ENCODE measurements at regions not wholly inside any gene's neighbourhood (a gene's known extent, or its start where the extent isn't known, plus 50 kb on each side); places are given as distances from the start of the nearest gene placed in this dataset.

DNA sequence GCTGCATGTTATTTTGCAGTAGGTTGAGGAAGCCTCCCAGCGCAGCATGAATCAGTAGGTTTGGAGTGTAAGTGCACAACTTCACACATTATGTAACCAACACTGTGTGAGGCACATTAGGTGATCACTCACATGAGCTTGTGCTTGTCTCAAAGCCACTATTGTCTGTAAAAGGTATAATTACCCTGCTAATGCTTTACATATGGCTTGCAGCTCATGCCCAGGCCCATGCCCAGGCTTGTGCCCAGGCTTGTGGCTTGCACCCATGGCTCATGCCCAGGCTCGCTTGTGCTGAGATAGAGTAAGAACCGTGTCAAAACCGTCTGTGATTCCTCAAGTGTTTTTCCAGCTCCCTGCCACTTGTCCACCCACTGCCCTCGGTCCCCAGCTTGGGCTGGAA is 596.3 kb downstream of the LTN1 start:
- ATAC-seq (no peak), DNase-seq (ENCODE audit: low spot score) (no peak)
- H3K27ac Mint-ChIP-seq: no peak overlapping the region
- Histone ChIP-seq H4K20me1 (replicated peaks; ENCODE audit: insufficient read depth) (no peaks in the 10 kb centered on the region), H3K79me2 (replicated peaks; ENCODE audit: insufficient read depth) (no peaks in the 10 kb centered on the region), H3K4me2 (no peak overlapping the region), H3K4me1 (ENCODE audit: insufficient read depth) (no peaks in the 10 kb centered on the region), H3F3A (replicated peaks; ENCODE audit: low read depth) (no peaks in the 10 kb centered on the region), H3K36me3 (ENCODE audit: insufficient read depth) (no peaks in the 10 kb centered on the region), H3K27me3 (ENCODE audit: insufficient read depth) (no peaks in the 10 kb centered on the region), H2AFZ (no peak overlapping the region), H3K4me3 (no peak overlapping the region), H3K27ac (ENCODE audit: low read depth) (no peak overlapping the region), H3K9me2 (ENCODE audit: insufficient read depth) (peaks cover 8% of the 10 kb centered on the region; the same call in 1 of the 2 replicates)
- H3K27me3 Mint-ChIP-seq (ENCODE audit: insufficient read depth, low read depth, poor library complexity): peaks cover 1% of the 10 kb centered on the region
- H3K36me3 Mint-ChIP-seq (ENCODE audit: low read depth): peaks cover 22% of the 10 kb centered on the region
- peaks cover 32% of the 10 kb centered on the region for H3K9me3 Mint-ChIP-seq
- no peaks in the 10 kb centered on the region; the same call in 1 of the 3 replicates for H3K4me1 Mint-ChIP-seq
- no peak overlapping the region for H3K4me3 Mint-ChIP-seq
- TF ChIP-seq, protein P1, sequence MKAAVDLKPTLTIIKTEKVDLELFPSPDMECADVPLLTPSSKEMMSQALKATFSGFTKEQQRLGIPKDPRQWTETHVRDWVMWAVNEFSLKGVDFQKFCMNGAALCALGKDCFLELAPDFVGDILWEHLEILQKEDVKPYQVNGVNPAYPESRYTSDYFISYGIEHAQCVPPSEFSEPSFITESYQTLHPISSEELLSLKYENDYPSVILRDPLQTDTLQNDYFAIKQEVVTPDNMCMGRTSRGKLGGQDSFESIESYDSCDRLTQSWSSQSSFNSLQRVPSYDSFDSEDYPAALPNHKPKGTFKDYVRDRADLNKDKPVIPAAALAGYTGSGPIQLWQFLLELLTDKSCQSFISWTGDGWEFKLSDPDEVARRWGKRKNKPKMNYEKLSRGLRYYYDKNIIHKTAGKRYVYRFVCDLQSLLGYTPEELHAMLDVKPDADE (IDR thresholded peaks at IDR 0.05): no peak
- no peak for TF ChIP-seq STAT1 (IDR thresholded peaks at IDR 0.05; ENCODE audit: unreplicated experiment)
- no peak for TF ChIP-seq POLR2AphosphoS5 (IDR thresholded peaks at IDR 0.05; ENCODE audit: low read depth)
- no peak for TF ChIP-seq CREB1 (CRISPR knock-in tag; IDR thresholded peaks at IDR 0.05; ENCODE audit: low read depth)
- no peak for TF ChIP-seq ZNF331 (CRISPR knock-in tag; IDR thresholded peaks at IDR 0.05; ENCODE audit: low read depth)
- TF ChIP-seq, protein P2, sequence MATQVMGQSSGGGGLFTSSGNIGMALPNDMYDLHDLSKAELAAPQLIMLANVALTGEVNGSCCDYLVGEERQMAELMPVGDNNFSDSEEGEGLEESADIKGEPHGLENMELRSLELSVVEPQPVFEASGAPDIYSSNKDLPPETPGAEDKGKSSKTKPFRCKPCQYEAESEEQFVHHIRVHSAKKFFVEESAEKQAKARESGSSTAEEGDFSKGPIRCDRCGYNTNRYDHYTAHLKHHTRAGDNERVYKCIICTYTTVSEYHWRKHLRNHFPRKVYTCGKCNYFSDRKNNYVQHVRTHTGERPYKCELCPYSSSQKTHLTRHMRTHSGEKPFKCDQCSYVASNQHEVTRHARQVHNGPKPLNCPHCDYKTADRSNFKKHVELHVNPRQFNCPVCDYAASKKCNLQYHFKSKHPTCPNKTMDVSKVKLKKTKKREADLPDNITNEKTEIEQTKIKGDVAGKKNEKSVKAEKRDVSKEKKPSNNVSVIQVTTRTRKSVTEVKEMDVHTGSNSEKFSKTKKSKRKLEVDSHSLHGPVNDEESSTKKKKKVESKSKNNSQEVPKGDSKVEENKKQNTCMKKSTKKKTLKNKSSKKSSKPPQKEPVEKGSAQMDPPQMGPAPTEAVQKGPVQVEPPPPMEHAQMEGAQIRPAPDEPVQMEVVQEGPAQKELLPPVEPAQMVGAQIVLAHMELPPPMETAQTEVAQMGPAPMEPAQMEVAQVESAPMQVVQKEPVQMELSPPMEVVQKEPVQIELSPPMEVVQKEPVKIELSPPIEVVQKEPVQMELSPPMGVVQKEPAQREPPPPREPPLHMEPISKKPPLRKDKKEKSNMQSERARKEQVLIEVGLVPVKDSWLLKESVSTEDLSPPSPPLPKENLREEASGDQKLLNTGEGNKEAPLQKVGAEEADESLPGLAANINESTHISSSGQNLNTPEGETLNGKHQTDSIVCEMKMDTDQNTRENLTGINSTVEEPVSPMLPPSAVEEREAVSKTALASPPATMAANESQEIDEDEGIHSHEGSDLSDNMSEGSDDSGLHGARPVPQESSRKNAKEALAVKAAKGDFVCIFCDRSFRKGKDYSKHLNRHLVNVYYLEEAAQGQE (IDR thresholded peaks at IDR 0.05; ENCODE audit: unreplicated experiment): no peak
- TF ChIP-seq NANOG (IDR thresholded peaks at IDR 0.05; ENCODE audit: borderline replicate concordance): no peak
- TF ChIP-seq EZH2 (IDR thresholded peaks at IDR 0.05; ENCODE audit: low read depth, unreplicated experiment): no peak

DNA sequence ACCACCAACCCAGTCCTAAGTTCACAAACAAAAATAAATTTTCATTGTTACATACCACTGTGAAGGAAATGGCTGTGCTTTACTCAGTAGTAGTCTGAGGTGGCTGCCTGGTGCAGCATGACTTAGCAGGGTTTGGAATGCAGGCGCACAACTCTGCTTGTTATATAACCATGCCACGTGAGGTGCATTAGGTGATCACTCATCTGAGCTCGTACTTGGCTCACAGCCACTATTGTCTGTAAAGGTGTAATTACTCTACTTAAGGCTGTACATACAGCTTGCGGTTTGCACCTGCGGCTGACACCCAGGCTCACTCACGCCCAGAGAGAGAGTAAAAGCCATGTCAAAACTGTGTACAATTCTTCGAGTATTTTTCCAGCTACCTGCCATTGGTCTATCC is 599.4 kb downstream of the LTN1 start:
- no peak overlapping the region for H3K27ac Mint-ChIP-seq
- H3K27me3 Mint-ChIP-seq (ENCODE audit: insufficient read depth, low read depth, poor library complexity): no peaks in the 10 kb centered on the region
- no peak overlapping the region for H3K27ac ChIP-seq (ENCODE audit: low read depth)
- no peaks in the 10 kb centered on the region for H3K4me1 ChIP-seq (ENCODE audit: insufficient read depth)
- H3K27me3 ChIP-seq (ENCODE audit: insufficient read depth): no peaks in the 10 kb centered on the region
- DNase-seq (ENCODE audit: low spot score) (peak; percentile 9), ATAC-seq (no peak)
- H4K20me1 ChIP-seq (replicated peaks; ENCODE audit: insufficient read depth): no peaks in the 10 kb centered on the region
- TF ChIP-seq POLR2AphosphoS5 (IDR thresholded peaks at IDR 0.05; ENCODE audit: low read depth) (no peak), CTCF (conservative IDR thresholded peaks at IDR 0.05; ENCODE audit: low read depth in 2 of 2) (no peak), JUNB (IDR thresholded peaks at IDR 0.05; ENCODE audit: unreplicated experiment) (no peak), ZNF331 (CRISPR knock-in tag; IDR thresholded peaks at IDR 0.05; ENCODE audit: low read depth) (no peak), NANOG (IDR thresholded peaks at IDR 0.05; ENCODE audit: borderline replicate concordance) (no peak), STAT1 (IDR thresholded peaks at IDR 0.05; ENCODE audit: unreplicated experiment) (no peak)
- TF ChIP-seq, protein P1 (IDR thresholded peaks at IDR 0.05): no peak
- TF ChIP-seq, protein P2 (IDR thresholded peaks at IDR 0.05; ENCODE audit: unreplicated experiment): no peak
- H3K4me1 Mint-ChIP-seq: no peaks in the 10 kb centered on the region; the same call in 1 of the 3 replicates
- no peaks in the 10 kb centered on the region for H3F3A ChIP-seq (replicated peaks; ENCODE audit: low read depth)
- H3K36me3 ChIP-seq (ENCODE audit: insufficient read depth): no peaks in the 10 kb centered on the region
- peaks cover 15% of the 10 kb centered on the region for H3K36me3 Mint-ChIP-seq (ENCODE audit: low read depth)
- H3K9me3 Mint-ChIP-seq: peaks cover 26% of the 10 kb centered on the region
- H2AFZ ChIP-seq: no peak overlapping the region
- H3K4me2 ChIP-seq: no peak overlapping the region
- H3K9me2 ChIP-seq (ENCODE audit: insufficient read depth): peaks cover 10% of the 10 kb centered on the region
- no peak overlapping the region for H3K4me3 ChIP-seq
- H3K4me3 Mint-ChIP-seq: no peak overlapping the region
- no peaks in the 10 kb centered on the region for H3K79me2 ChIP-seq (replicated peaks; ENCODE audit: insufficient read depth)

Measured in GM23338 (cell line).